HepG2 (cell line): ENCODE measurements at regions not wholly inside any gene's neighbourhood (a gene's known extent, or its start where the extent isn't known, plus 50 kb on each side); places are given as distances from the start of the nearest gene placed in this dataset.

ENCODE experiments used
- ATAC-seq: fragments of 200-7000 bp; cut with Tn5 transposase; 3 replicates; pipeline ENCODE4 v1.9.1; 2020; ENCODE audit warnings: mild to moderate bottlenecking, moderate library complexity
- BruUV-seq: library from RNA; stranded (reverse); fragments of 400-500 nt; replicated peaks from 2 replicates; lab custom pipeline; 2021; lab: Mats Ljungman, UMichigan
- CTCF ChIA-PET: fragments of 300-600 bp; formaldehyde crosslinking; extraction: SDS; loops from one replicate; lab custom pipeline; 2021; ENCODE audit warnings: low total read pairs, inconsistent platforms, low intra/inter-chr PET ratio; lab: Yijun Ruan, JAX
- POLR2A ChIA-PET: fragments of 350-600 bp; sonication (Branson Sonifier 250); formaldehyde crosslinking; loops from one replicate; lab custom pipeline; 2020; ENCODE audit warnings: antibody characterized with exemption, inconsistent platforms; lab: Yijun Ruan, JAX
- DNase-seq: peaks from one replicate; pipeline ENCODE4 v3.0.0-alpha.2; 2015; ENCODE audit warnings: low spot score
- FAIRE-seq: peaks from 3 replicates; lab custom pipeline; 2011; peaks lifted over from hg19 to GRCh38; lab: Jason Lieb, UNC
- H2AFZ ChIP-seq: one replicate; pipeline ENCODE4 v1.6.1; 2011; ENCODE audit warnings: low read length, inconsistent platforms
- H3K27ac ChIP-seq: fragments of 300-600 bp; 3 replicates; pipeline ENCODE4 v1.8.0; 2011; ENCODE audit warnings: mixed run types, mild to moderate bottlenecking, mixed read lengths, low read length, inconsistent platforms; ENCODE audit not compliant: insufficient read depth; ENCODE audit errors: extremely low read length
- H3K27me3 ChIP-seq, 2 experiments: fragments of 200-600 bp in 1 of 2; 2 replicates in 1 of 2; 3 replicates in 1 of 2; pipeline versions ENCODE4 v1.6.0 to v1.8.0; 2011; ENCODE audit warnings: low read length in 2 of 2, mild to moderate bottlenecking in 2 of 2, moderate library complexity in 2 of 2, inconsistent platforms in 1 of 2; ENCODE audit not compliant: insufficient read depth in 2 of 2, control insufficient read depth in 1 of 2
- H3K36me3 ChIP-seq, 2 experiments: fragments of 200-600 bp in 1 of 2; replicated peaks in 1 of 2; 2 replicates in 1 of 2; 3 replicates in 1 of 2; pipeline versions ENCODE4 v1.5.1 to v1.8.0; 2011; ENCODE audit warnings: low read length in 2 of 2, inconsistent platforms in 1 of 2; ENCODE audit not compliant: insufficient read depth in 2 of 2, control insufficient read depth in 1 of 2
- H3K4me1 ChIP-seq: 2 replicates; pipeline ENCODE4 v1.5.1; 2012; ENCODE audit warnings: low read length, inconsistent platforms; ENCODE audit not compliant: insufficient read depth
- H3K4me2 ChIP-seq: 2 replicates; pipeline ENCODE4 v1.6.0; 2011; ENCODE audit warnings: low read depth, low read length, inconsistent platforms
- H3K4me3 ChIP-seq, 3 experiments: fragments of 200-600 bp in 1 of 3; sonication (generic), shearing (Covaris generic) in 1 of 3; replicated peaks in 1 of 3; 2 replicates each; pipeline ENCODE4 v1.5.1; 2011 to 2016; ENCODE audit warnings: low read length in 3 of 3, inconsistent platforms in 2 of 3, low read depth in 2 of 3, mild to moderate bottlenecking in 2 of 3, control low read depth in 1 of 3, mixed read lengths in 1 of 3; ENCODE audit not compliant: insufficient read depth in 1 of 3
- H3K79me2 ChIP-seq: one replicate; pipeline ENCODE4 v1.6.1; 2011; ENCODE audit warnings: low read length, inconsistent platforms; ENCODE audit not compliant: insufficient read depth
- H3K9ac ChIP-seq: 2 replicates; pipeline ENCODE4 v1.6.0; 2011; ENCODE audit warnings: mild to moderate bottlenecking, low read depth, low read length, inconsistent platforms; ENCODE audit not compliant: insufficient read depth
- H3K9me3 ChIP-seq: 2 replicates; pipeline ENCODE4 v1.5.1; 2012; ENCODE audit warnings: mild to moderate bottlenecking, low read length
- H4K20me1 ChIP-seq: 2 replicates; pipeline ENCODE4 v1.6.0; 2011; ENCODE audit warnings: inconsistent platforms, mild to moderate bottlenecking, low read length, moderate library complexity; ENCODE audit not compliant: insufficient read depth
- ASH2L ChIP-seq: fragments of 300-600, 200-600 bp; sonication (generic); IDR thresholded peaks from 2 replicates; pipeline ENCODE4 v1.7.0; 2017; ENCODE audit warnings: low read depth, mild to moderate bottlenecking, moderate library complexity, mixed read lengths, low read length; ENCODE audit not compliant: insufficient read length
- CENPX ChIP-seq: sonication (generic); formaldehyde crosslinking; IDR thresholded peaks from 2 replicates; pipeline ENCODE4 v1.9.0; 2021; ENCODE audit warnings: mild to moderate bottlenecking, missing genetic modification reagents, moderate library complexity
- GTF3A ChIP-seq: sonication (generic); formaldehyde crosslinking; conservative IDR thresholded peaks from 2 replicates; pipeline ENCODE4 v1.4.0; 2020; ENCODE audit warnings: mild to moderate bottlenecking, missing genetic modification reagents
- HOXA3 ChIP-seq: sonication (generic); formaldehyde crosslinking; IDR thresholded peaks from 2 replicates; pipeline ENCODE4 v1.5.0; 2020; ENCODE audit warnings: missing genetic modification reagents
- KDM1A ChIP-seq: IDR thresholded peaks from 2 replicates; pipeline ENCODE4 v1.6.1; 2016; ENCODE audit warnings: missing compliant biosample characterization
- KLF9 ChIP-seq: IDR thresholded peaks from 2 replicates; pipeline ENCODE4 v1.6.1; 2016; ENCODE audit warnings: low read depth
- REL ChIP-seq: sonication (generic); formaldehyde crosslinking; conservative IDR thresholded peaks from 2 replicates; pipeline ENCODE4 v1.8.0; 2022; ENCODE audit warnings: mild to moderate bottlenecking, missing genetic modification reagents, moderate library complexity
- SMC3 ChIP-seq: IDR thresholded peaks from 2 replicates; pipeline ENCODE4 v1.6.1; 2011; ENCODE audit warnings: low read length, improper control_type of control experiment
- STAG1 ChIP-seq: sonication (generic); formaldehyde crosslinking; IDR thresholded peaks from 2 replicates; pipeline ENCODE4 v1.4.0; 2020; ENCODE audit warnings: missing genetic modification reagents
- TP53 ChIP-seq: sonication (generic); formaldehyde crosslinking; conservative IDR thresholded peaks from 2 replicates; pipeline ENCODE4 v1.4.0; 2020; ENCODE audit warnings: missing genetic modification reagents
- YY1 ChIP-seq: IDR thresholded peaks from 2 replicates; pipeline ENCODE4 v1.6.1; 2011; ENCODE audit warnings: low read length, low read depth, moderate library complexity, mild to moderate bottlenecking; ENCODE audit not compliant: insufficient read depth, insufficient replicate concordance
- ZNF17 ChIP-seq: sonication (generic); formaldehyde crosslinking; IDR thresholded peaks from 2 replicates; pipeline ENCODE4 v1.5.0; 2020; ENCODE audit warnings: mild to moderate bottlenecking, missing genetic modification reagents
- ZNF24 ChIP-seq: fragments of 450-650 bp; IDR thresholded peaks from 2 replicates; pipeline ENCODE4 v1.6.1; 2017; ENCODE audit warnings: antibody characterized with exemption, mild to moderate bottlenecking
- ZNF547 ChIP-seq: sonication (generic); formaldehyde crosslinking; IDR thresholded peaks from 2 replicates; pipeline ENCODE4 v1.5.1; 2020; ENCODE audit warnings: mild to moderate bottlenecking, missing genetic modification reagents
- ZNF549 ChIP-seq: sonication (generic); formaldehyde crosslinking; IDR thresholded peaks from 2 replicates; pipeline ENCODE4 v1.5.0; 2020; ENCODE audit warnings: missing genetic modification reagents
- ZNF556 ChIP-seq: sonication (generic); formaldehyde crosslinking; IDR thresholded peaks from 2 replicates; pipeline ENCODE4 v1.4.0; 2020; ENCODE audit warnings: mild to moderate bottlenecking, missing genetic modification reagents, borderline replicate concordance
- ZNF557 ChIP-seq: sonication (generic); formaldehyde crosslinking; IDR thresholded peaks from 2 replicates; pipeline ENCODE4 v1.4.0; 2020; ENCODE audit warnings: missing genetic modification reagents
- ZNF598 ChIP-seq: sonication (generic); formaldehyde crosslinking; IDR thresholded peaks from 2 replicates; pipeline ENCODE4 v1.5.1; 2020; ENCODE audit warnings: mild to moderate bottlenecking, missing genetic modification reagents, borderline replicate concordance
- WGBS: methylation state at CpG from one replicate; pipeline ENCODE4 v1.1.6; 2017; ENCODE audit warnings: low lambda C conversion rate; 5-methylcytosine and 5-hydroxymethylcytosine counted together
- in situ Hi-C: cut with HindIII; loops from 2 replicates; pipeline ENCODE4 v1.10.0; 2017; ENCODE audit warnings: low pct_unique_long_range_greater_than_20kb; ENCODE audit not compliant: extremely low pct_ligation_motif_present
- intact Hi-C: fragments of 100-400 bp; cut with micrococcal nuclease; formaldehyde crosslinking; loops from one replicate; pipeline ENCODE4 v1.10.0; 2022; ENCODE audit not compliant: unreplicated experiment
- TF ChIP-seq, protein P1 (sequence below): IDR thresholded peaks from 2 replicates; pipeline ENCODE4 v1.6.1; 2016; ENCODE audit warnings: low read depth, missing genetic modification reagents, missing compliant biosample characterization
- TF ChIP-seq, protein P2 (sequence below): IDR thresholded peaks from 2 replicates; pipeline ENCODE4 v1.6.1; 2012; ENCODE audit warnings: inconsistent platforms
- TF ChIP-seq, protein P3 (sequence below): IDR thresholded peaks from 2 replicates; pipeline ENCODE4 v1.6.1; 2016; ENCODE audit warnings: control low read depth

DNA sequence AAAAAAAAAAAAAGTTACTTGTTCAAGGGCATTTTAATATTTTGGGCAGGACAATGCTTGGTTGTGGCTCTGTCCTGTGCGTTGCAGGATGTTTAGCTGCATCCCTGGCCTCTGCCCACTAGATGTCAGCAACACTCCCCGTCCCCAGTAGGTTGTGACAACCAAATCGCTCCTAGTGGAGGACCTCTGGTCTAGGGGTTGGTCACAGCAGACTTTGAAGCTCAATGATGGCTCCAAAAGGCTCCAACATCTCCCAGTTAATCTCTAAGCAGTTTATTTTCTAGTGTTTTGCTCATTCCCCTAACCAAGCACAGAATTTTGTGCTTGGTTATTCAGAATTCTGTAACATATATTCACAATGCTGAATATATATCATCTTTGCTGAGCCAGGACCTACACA lies 67.0 kb downstream of the CHRNA1 start (continued):
- TF ChIP-seq ZNF557 (CRISPR knock-in tag): no peak
- peak; percentile 49 for TF ChIP-seq STAG1 (CRISPR knock-in tag)
- no peak for TF ChIP-seq ZNF549
- TF ChIP-seq, protein P1, sequence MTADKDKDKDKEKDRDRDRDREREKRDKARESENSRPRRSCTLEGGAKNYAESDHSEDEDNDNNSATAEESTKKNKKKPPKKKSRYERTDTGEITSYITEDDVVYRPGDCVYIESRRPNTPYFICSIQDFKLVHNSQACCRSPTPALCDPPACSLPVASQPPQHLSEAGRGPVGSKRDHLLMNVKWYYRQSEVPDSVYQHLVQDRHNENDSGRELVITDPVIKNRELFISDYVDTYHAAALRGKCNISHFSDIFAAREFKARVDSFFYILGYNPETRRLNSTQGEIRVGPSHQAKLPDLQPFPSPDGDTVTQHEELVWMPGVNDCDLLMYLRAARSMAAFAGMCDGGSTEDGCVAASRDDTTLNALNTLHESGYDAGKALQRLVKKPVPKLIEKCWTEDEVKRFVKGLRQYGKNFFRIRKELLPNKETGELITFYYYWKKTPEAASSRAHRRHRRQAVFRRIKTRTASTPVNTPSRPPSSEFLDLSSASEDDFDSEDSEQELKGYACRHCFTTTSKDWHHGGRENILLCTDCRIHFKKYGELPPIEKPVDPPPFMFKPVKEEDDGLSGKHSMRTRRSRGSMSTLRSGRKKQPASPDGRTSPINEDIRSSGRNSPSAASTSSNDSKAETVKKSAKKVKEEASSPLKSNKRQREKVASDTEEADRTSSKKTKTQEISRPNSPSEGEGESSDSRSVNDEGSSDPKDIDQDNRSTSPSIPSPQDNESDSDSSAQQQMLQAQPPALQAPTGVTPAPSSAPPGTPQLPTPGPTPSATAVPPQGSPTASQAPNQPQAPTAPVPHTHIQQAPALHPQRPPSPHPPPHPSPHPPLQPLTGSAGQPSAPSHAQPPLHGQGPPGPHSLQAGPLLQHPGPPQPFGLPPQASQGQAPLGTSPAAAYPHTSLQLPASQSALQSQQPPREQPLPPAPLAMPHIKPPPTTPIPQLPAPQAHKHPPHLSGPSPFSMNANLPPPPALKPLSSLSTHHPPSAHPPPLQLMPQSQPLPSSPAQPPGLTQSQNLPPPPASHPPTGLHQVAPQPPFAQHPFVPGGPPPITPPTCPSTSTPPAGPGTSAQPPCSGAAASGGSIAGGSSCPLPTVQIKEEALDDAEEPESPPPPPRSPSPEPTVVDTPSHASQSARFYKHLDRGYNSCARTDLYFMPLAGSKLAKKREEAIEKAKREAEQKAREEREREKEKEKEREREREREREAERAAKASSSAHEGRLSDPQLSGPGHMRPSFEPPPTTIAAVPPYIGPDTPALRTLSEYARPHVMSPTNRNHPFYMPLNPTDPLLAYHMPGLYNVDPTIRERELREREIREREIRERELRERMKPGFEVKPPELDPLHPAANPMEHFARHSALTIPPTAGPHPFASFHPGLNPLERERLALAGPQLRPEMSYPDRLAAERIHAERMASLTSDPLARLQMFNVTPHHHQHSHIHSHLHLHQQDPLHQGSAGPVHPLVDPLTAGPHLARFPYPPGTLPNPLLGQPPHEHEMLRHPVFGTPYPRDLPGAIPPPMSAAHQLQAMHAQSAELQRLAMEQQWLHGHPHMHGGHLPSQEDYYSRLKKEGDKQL (CRISPR knock-in tag): no peak
- TF ChIP-seq ZNF547 (CRISPR knock-in tag): no peak
- peak; percentile 56; the same call in 1 of the 2 replicates for TF ChIP-seq SMC3
- no peak for TF ChIP-seq ZNF556 (CRISPR knock-in tag)
- TF ChIP-seq REL: no peak
- TF ChIP-seq, protein P2, sequence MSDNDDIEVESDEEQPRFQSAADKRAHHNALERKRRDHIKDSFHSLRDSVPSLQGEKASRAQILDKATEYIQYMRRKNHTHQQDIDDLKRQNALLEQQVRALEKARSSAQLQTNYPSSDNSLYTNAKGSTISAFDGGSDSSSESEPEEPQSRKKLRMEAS: no peak

DNA sequence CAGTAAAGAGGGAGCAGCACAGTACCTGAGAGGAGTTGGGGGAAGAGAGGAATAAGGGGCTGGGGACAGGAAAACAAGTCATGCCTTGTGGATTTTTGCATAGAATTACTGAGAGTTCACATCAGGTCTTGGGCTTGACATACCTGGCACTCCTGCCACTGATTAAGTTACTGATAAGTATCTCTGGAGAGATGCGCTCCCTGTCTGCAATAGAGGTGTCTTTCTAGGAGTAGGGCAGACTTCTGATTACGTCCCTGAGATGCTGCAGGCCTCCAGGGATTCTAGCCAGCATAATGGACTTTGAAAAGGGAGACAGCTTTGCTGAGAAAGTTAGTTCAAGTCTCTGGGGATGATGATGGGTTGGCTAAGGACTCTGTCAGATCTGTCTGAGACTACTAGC lies 69.4 kb downstream of the CHRNA1 start:
- no peak for ATAC-seq
- in situ Hi-C loops: no loop called here
- no peak for TF ChIP-seq KDM1A
- no peak for TF ChIP-seq ZNF17 (CRISPR knock-in tag)
- no peak for TF ChIP-seq ZNF598 (CRISPR knock-in tag)
- no peak for TF ChIP-seq ZNF24
- no peak for TF ChIP-seq GTF3A (CRISPR knock-in tag)
- TF ChIP-seq YY1: no peak
- no peak for TF ChIP-seq KLF9 (CRISPR knock-in tag)
- no peak for TF ChIP-seq HOXA3 (CRISPR knock-in tag)
- TF ChIP-seq, protein P3, sequence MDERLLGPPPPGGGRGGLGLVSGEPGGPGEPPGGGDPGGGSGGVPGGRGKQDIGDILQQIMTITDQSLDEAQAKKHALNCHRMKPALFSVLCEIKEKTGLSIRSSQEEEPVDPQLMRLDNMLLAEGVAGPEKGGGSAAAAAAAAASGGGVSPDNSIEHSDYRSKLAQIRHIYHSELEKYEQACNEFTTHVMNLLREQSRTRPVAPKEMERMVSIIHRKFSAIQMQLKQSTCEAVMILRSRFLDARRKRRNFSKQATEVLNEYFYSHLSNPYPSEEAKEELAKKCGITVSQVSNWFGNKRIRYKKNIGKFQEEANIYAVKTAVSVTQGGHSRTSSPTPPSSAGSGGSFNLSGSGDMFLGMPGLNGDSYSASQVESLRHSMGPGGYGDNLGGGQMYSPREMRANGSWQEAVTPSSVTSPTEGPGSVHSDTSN (CRISPR knock-in tag): no peak
- TF ChIP-seq CENPX: no peak
- no peak for TF ChIP-seq TP53 (CRISPR knock-in tag)
- TF ChIP-seq ASH2L: no peak

More for the DNA sequence above, 69.4 kb downstream of the CHRNA1 start:
- H3K4me1 ChIP-seq: no peaks in the 10 kb centered on the region
- no peak overlapping the region for H3K4me2 ChIP-seq
- H3K27ac ChIP-seq: no peak overlapping the region
- no peaks in the 10 kb centered on the region for H3K79me2 ChIP-seq
- 5% methylated on average over 2 of the region's 2 CpGs for WGBS
- DNase-seq (no peak), FAIRE-seq (no peak)
- H4K20me1 ChIP-seq: no peaks in the 10 kb centered on the region
- no peaks in the 10 kb centered on the region for H3K36me3 ChIP-seq
- no peak overlapping the region for H3K4me3 ChIP-seq
- no peak overlapping the region for H3K9ac ChIP-seq
- ChIA-PET POLR2A (no interaction called here), CTCF (no interaction called here)
- no peak overlapping the region for H2AFZ ChIP-seq
- H3K27me3 ChIP-seq: peaks cover 0 to 3% of the 10 kb centered on the region in 2 experiments; a peak in 1 of 5 replicates
- intact Hi-C loops: no loop called here
- no TSS peak for BruUV-seq
- H3K9me3 ChIP-seq: no peaks in the 10 kb centered on the region
